ENCODE measurements at regions not wholly inside any gene's neighbourhood (a gene's known extent, or its start where the extent isn't known, plus 50 kb on each side); places are given as distances from the start of the nearest gene placed in this dataset.
A peak's percentile ranks its signal among the peaks of the same experiment; 100 is the strongest.
"Not testable (repeated sequence)": the region's sequence is repeated elsewhere in the genome, so short reads cannot be mapped to it uniquely, and the experiment has no call there.

DNA sequence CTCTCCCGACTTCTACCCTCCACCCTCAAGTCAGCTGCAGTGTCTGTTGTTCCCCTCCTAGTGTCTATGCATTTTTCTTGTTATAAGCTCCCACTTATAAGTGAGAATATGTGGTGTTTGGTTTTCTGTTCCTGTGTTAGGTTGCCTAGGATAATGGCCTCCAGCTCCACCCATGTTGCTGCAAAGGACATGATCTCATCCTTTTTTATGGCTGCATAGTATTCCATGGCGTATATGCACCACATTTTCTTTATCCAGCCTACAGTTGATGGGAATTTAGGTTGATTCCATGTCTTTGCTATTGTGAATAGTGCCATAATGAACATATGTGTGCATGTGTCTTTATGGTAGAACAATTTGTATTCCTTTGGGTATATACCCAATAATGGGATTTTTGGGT lies 80.7 kb downstream of the SPTSSA start:
- WGBS, 2 experiments (ENCODE audit: insufficient coverage in 2 of 2): no CpG with 5 or more reads among the region's 2 CpGs
- H3K4me1 ChIP-seq (ENCODE audit: control insufficient read depth, insufficient read depth, low read length, poor library complexity, severe bottlenecking): peaks cover 18% of the 10 kb centered on the region
- not testable (repeated sequence) for H3K36me3 ChIP-seq (ENCODE audit: control insufficient read depth, insufficient read depth, low read length); H3K4me3 ChIP-seq (ENCODE audit: extremely low read depth, insufficient read depth, low read length, poor library complexity, severe bottlenecking); H3K27ac ChIP-seq (ENCODE audit: low read depth, low read length, severe bottlenecking); H3K9me3 ChIP-seq (ENCODE audit: control insufficient read depth, low read length)

DNA sequence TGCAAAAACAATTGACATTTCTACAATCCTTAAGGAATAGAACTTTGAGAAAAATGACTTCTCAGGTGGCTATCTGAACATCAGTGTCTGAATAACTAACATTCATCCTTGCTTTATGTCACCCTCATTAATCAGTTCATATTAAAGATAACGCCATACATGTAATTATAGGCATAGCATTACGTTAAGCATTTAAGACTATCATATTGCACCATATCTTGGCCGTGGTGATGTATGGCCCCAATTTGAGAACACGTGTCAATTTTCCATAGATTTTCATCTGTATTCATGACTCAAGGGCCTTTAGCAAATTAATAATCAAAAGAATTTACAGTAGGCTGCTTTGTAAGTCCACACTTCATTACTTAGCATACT lies 81.6 kb downstream of the SPTSSA start:
- H3K4me1 ChIP-seq (ENCODE audit: control insufficient read depth, insufficient read depth, low read length, poor library complexity, severe bottlenecking): peaks cover 18% of the 10 kb centered on the region
- no peaks in the 10 kb centered on the region for H3K36me3 ChIP-seq (ENCODE audit: control insufficient read depth, insufficient read depth, low read length)
- no peak overlapping the region for H3K27ac ChIP-seq (ENCODE audit: low read depth, low read length, severe bottlenecking)
- H3K4me3 ChIP-seq (ENCODE audit: extremely low read depth, insufficient read depth, low read length, poor library complexity, severe bottlenecking): no peak overlapping the region
- 94% methylated on average over 3 to 4 of the region's 4 CpGs for WGBS, 2 experiments (ENCODE audit: insufficient coverage in 2 of 2)
- H3K9me3 ChIP-seq (ENCODE audit: control insufficient read depth, low read length): no peaks in the 10 kb centered on the region

DNA sequence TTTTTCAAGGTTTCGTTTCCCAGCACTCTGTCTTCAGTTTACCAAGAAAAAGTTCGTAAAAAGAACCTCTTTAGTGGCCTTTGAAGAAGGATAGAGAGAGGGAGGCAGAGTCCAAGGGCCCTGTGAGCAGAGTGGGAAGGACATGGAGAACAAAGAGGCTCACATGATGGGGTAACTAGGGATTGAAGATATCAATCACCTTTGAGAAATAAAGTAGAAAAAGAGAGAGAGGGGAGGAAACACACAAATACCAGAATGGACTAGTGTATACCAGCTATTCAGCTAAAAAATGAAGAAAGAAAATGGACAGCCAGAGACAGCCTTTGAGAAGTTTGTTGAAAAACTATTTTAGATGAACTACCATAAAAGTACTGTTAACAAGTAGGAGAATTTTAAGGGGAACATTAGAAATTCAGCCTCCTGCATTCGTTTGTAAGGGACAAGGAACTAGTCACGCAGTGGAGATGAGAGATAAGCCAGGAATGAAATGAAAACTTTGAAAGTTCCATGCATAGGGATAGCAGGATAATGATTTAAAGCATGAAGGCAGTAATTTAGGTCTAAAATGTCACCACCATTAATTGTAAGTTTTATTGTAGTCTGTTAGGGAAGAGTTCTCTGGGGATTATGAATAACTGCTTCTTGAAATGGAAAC lies 82.1 kb downstream of the SPTSSA start:
- H3K4me1 ChIP-seq (ENCODE audit: control insufficient read depth, insufficient read depth, low read length, poor library complexity, severe bottlenecking): peaks cover 18% of the 10 kb centered on the region
- peak overlapping the region; percentile 33 for H3K27ac ChIP-seq (ENCODE audit: low read depth, low read length, severe bottlenecking)
- H3K36me3 ChIP-seq (ENCODE audit: control insufficient read depth, insufficient read depth, low read length): no peaks in the 10 kb centered on the region
- WGBS, 2 experiments (ENCODE audit: insufficient coverage in 2 of 2): 54 to 63% methylated on average over 4 of the region's 4 CpGs
- no peaks in the 10 kb centered on the region for H3K9me3 ChIP-seq (ENCODE audit: control insufficient read depth, low read length)
- H3K4me3 ChIP-seq (ENCODE audit: extremely low read depth, insufficient read depth, low read length, poor library complexity, severe bottlenecking): no peak overlapping the region

DNA sequence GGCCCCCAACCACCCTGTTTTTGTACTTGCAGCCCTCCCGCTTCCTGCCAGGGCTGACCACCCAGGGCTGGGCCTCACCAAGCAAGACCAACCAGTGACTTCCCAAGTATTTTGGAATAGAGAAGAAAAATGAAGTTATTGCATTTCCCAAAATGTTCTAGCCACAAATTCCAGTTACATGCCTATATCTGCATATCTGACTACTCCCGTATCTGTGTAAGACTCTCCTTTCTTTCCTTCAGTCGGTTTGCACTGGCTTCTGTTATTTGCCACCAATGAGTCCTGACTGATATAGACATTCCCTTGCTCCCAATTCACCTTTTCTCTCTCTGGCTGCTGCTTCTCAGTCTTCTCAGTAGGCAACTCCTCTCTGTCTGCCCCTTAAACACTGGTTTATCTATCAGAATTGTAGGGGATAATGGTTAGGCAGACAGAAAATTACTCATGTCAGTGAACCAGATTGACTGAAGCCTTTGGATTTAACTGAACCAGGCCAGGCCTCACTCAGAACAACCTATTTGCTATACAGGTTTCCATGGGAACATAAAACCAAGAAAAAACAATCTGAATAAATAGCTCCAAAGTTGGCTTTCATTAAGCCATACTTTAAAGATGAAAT lies 85.3 kb downstream of the SPTSSA start:
- no peak overlapping the region for H3K4me3 ChIP-seq (ENCODE audit: extremely low read depth, insufficient read depth, low read length, poor library complexity, severe bottlenecking)
- H3K9me3 ChIP-seq (ENCODE audit: control insufficient read depth, low read length): no peaks in the 10 kb centered on the region
- H3K27ac ChIP-seq (ENCODE audit: low read depth, low read length, severe bottlenecking): no peak overlapping the region
- H3K4me1 ChIP-seq (ENCODE audit: control insufficient read depth, insufficient read depth, low read length, poor library complexity, severe bottlenecking): peaks cover 18% of the 10 kb centered on the region
- WGBS, 2 experiments (ENCODE audit: insufficient coverage in 2 of 2): 91 to 96% methylated on average over 3 of the region's 3 CpGs
- H3K36me3 ChIP-seq (ENCODE audit: control insufficient read depth, insufficient read depth, low read length): no peaks in the 10 kb centered on the region

DNA sequence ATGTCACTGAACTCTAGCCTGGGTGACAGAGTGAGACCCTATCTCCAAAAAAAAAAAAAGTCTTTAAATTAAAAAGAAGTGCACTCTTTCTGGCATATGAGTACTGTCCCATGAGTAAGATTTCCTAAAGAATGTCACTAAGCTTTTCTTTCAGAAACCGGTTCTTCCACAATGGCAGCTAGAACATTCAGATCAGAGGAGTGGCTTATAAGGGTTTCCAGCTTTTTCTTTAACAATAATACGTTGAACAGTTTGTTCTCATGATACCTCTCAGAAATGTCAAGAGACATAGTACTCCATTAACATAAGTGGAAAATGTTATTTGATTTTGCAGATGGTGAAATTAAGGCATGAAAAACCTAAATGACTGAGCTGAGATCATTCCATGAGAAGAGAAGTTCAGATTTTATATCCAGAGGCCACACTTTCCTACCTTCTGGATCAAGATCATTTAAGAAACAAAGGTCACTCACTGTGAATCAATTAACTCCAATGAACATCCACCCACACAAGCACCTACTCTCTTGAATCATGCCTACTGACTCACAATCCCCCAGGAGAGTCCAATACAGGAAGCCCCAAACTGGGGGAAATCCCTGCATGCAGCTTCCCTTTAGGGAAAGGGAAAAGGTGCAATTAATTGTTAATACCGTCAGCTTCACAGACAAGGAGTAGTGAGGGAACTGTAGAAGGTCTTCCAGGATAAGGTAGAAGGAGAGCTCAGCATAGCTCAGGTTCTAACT lies 86.9 kb downstream of the SPTSSA start:
- H3K27ac ChIP-seq (ENCODE audit: low read depth, low read length, severe bottlenecking): no peak overlapping the region
- no peaks in the 10 kb centered on the region for H3K36me3 ChIP-seq (ENCODE audit: control insufficient read depth, insufficient read depth, low read length)
- H3K4me3 ChIP-seq (ENCODE audit: extremely low read depth, insufficient read depth, low read length, poor library complexity, severe bottlenecking): no peak overlapping the region
- WGBS, 2 experiments (ENCODE audit: insufficient coverage in 2 of 2): 60 to 83% methylated on average over 1 of the region's 3 CpGs
- peaks cover 14% of the 10 kb centered on the region for H3K4me1 ChIP-seq (ENCODE audit: control insufficient read depth, insufficient read depth, low read length, poor library complexity, severe bottlenecking)
- H3K9me3 ChIP-seq (ENCODE audit: control insufficient read depth, low read length): no peaks in the 10 kb centered on the region

DNA sequence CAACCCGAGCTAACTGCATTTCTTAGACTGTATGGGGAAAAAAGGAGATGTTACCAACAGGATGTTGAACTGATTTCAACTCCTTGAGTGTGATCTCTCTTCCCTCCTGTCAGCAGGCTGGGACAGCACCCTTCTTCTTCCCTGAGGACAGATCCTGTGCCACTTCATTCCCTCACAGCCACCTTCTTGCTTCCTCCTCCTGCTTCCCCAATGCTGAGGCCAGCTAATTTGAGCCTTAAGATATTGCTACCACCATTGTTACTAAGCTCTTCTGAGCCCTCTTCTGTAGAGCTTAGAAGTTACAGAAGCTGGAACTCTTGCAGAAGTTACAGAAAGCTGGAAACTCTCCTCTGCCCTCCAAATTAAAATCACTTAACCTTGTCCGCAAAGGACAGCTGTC lies 88.8 kb downstream of the SPTSSA start:
- Histone ChIP-seq H3K9me3 (ENCODE audit: control insufficient read depth, low read length) (no peaks in the 10 kb centered on the region), H3K36me3 (ENCODE audit: control insufficient read depth, insufficient read depth, low read length) (no peaks in the 10 kb centered on the region), H3K4me3 (ENCODE audit: extremely low read depth, insufficient read depth, low read length, poor library complexity, severe bottlenecking) (no peak overlapping the region), H3K27ac (ENCODE audit: low read depth, low read length, severe bottlenecking) (no peak overlapping the region), H3K4me1 (ENCODE audit: control insufficient read depth, insufficient read depth, low read length, poor library complexity, severe bottlenecking) (peaks cover 3% of the 10 kb centered on the region)
- WGBS, 2 experiments (ENCODE audit: insufficient coverage in 2 of 2): 100% methylated on average over 1 of the region's 2 CpGs

DNA sequence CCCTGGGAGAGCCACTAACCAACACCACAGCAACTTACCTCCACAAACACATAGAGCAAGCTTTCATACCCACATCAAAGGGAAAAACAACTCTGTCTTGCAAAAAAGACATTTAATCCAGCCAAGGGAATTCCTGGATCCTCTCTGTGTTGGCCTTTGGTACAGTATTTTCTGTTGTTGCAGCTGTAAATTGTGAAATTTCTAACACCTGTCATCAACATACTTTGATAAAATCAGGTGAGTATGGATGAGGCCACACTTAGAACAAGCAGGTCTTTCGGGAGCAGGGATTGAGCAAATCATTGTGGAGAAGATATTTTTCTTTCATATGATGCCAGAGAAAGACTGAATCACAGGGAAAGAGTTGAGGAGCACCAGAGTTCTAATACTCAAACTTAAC lies 89.3 kb downstream of the SPTSSA start:
- Histone ChIP-seq H3K36me3 (ENCODE audit: control insufficient read depth, insufficient read depth, low read length) (no peaks in the 10 kb centered on the region), H3K4me1 (ENCODE audit: control insufficient read depth, insufficient read depth, low read length, poor library complexity, severe bottlenecking) (no peaks in the 10 kb centered on the region), H3K27ac (ENCODE audit: low read depth, low read length, severe bottlenecking) (no peak overlapping the region), H3K9me3 (ENCODE audit: control insufficient read depth, low read length) (no peaks in the 10 kb centered on the region), H3K4me3 (ENCODE audit: extremely low read depth, insufficient read depth, low read length, poor library complexity, severe bottlenecking) (no peak overlapping the region)
- WGBS, 2 experiments (ENCODE audit: insufficient coverage in 2 of 2): no CpG with 5 or more reads among the region's 1 CpG

DNA sequence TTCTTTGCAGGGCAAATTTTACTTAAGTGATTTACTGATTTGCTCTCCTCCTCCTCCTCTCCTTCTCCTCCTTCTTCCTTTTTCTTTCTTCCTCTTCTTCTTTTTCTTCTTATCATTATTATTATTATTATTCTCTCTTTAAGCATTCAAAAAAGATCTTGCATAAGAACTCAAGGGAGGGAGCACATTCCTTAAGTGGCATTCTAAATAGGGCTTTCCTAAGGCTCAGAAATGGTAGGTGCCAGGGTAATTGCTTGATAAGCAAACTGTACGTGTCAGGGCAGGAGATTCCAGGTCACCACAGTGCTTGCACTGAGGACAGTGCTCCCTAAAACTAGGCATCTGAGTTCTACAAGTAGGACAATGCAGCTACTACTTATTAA lies 92.4 kb downstream of the SPTSSA start:
- Histone ChIP-seq H3K36me3 (ENCODE audit: control insufficient read depth, insufficient read depth, low read length) (no peaks in the 10 kb centered on the region), H3K4me1 (ENCODE audit: control insufficient read depth, insufficient read depth, low read length, poor library complexity, severe bottlenecking) (no peaks in the 10 kb centered on the region), H3K9me3 (ENCODE audit: control insufficient read depth, low read length) (no peaks in the 10 kb centered on the region), H3K4me3 (ENCODE audit: extremely low read depth, insufficient read depth, low read length, poor library complexity, severe bottlenecking) (no peak overlapping the region), H3K27ac (ENCODE audit: low read depth, low read length, severe bottlenecking) (no peak overlapping the region)
- WGBS, 2 experiments (ENCODE audit: insufficient coverage in 2 of 2): 88 to 100% methylated on average over 1 of the region's 1 CpG

DNA sequence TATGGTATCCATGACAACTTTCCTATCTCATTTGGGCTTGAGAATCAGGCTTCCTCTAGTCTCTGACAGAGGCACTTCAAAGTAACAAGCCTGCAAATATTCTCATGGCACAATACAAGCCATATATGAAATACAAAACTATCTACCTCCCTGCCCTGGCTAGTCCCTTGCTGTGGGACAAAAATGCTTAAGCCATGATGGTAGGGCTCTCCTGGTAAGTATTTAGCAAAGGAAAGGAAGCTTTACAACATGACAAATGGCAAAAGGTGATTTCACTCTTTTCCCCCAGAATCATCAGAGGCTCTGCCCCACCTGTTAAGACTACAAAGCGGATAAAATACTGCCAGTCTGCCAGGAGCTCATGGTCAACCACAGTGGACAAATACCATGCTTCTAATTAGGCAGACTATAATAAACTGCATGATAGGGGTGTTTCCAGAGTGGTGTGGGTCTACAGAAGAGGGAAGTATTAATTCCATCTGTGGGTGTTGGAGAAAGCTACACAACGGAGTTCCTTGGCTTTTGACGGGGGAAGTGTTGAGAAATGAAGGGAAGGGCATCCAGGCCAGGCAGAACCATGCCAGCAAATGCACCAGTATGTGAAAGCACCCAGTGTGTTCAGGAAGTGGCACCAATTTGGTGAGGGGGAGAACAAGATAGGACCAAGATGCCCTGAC lies 92.9 kb downstream of the SPTSSA start:
- WGBS, 2 experiments (ENCODE audit: insufficient coverage in 2 of 2): 85 to 89% methylated on average over 2 to 3 of the region's 3 CpGs
- Histone ChIP-seq H3K9me3 (ENCODE audit: control insufficient read depth, low read length) (no peaks in the 10 kb centered on the region), H3K27ac (ENCODE audit: low read depth, low read length, severe bottlenecking) (no peak overlapping the region), H3K4me3 (ENCODE audit: extremely low read depth, insufficient read depth, low read length, poor library complexity, severe bottlenecking) (no peak overlapping the region), H3K4me1 (ENCODE audit: control insufficient read depth, insufficient read depth, low read length, poor library complexity, severe bottlenecking) (no peaks in the 10 kb centered on the region), H3K36me3 (ENCODE audit: control insufficient read depth, insufficient read depth, low read length) (no peaks in the 10 kb centered on the region)

DNA sequence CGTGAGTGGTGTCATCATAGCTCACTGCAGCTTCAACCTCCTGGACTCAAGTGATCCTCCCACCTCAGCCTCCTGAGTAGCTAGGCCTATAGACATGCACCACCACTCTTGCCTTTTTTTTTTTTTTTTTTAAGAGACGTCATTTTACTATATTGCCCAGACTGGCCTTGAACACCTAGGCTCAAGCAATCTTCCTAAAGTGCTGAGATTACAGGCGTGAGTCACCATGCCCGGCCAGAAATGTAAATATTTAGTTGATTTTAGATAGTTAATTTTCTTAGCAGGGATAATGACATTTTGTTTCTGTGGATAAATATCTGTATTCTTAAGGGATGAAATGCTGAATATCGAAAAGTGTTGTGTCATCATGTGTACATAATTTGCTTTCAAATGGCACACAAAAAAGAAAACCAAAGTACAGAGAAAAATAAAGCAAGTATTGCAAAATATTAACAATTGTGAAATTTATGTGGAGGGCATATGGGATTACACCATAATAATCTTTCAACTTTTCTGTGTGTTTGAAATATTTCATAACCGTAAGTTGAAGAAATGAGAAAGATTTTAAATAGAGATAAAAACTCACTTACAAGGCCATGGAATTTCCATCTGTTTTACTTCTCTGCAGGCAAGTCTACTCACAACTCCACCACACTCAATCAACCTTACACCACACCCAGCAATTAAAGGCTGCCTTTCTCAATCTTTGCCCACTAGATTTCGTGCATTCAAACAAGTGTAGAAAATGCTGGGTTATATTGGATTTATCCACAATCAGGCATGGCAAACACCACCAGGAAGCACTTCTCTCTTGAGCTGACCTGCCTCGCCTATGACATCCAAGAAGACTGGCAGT lies 93.7 kb downstream of the SPTSSA start:
- WGBS, 2 experiments (ENCODE audit: insufficient coverage in 2 of 2): 79 to 92% methylated on average over 3 of the region's 8 CpGs

More for the DNA sequence above, 93.7 kb downstream of the SPTSSA start:
- Histone ChIP-seq H3K9me3 (ENCODE audit: control insufficient read depth, low read length) (no peaks in the 10 kb centered on the region), H3K27ac (ENCODE audit: low read depth, low read length, severe bottlenecking) (no peak overlapping the region), H3K4me3 (ENCODE audit: extremely low read depth, insufficient read depth, low read length, poor library complexity, severe bottlenecking) (no peak overlapping the region), H3K4me1 (ENCODE audit: control insufficient read depth, insufficient read depth, low read length, poor library complexity, severe bottlenecking) (no peaks in the 10 kb centered on the region), H3K36me3 (ENCODE audit: control insufficient read depth, insufficient read depth, low read length) (no peaks in the 10 kb centered on the region)
